Adrenal gland (tissue), 9 donors: ENCODE measurements at regions not wholly inside any gene's neighbourhood (a gene's known extent, or its start where the extent isn't known, plus 50 kb on each side); places are given as distances from the start of the nearest gene placed in this dataset.

Source experiments
- DNase-seq, 7 donors: peaks; one replicate each; pipeline ENCODE4 v3.0.0-alpha.2; 2019 to 2020
- H3K27ac ChIP-seq, 5 donors: fragments of 200-600 bp; sonication (generic) in 4 of 5; 1 replicate in 3 of 5; 2 replicates in 2 of 5; pipeline versions ENCODE4 v1.5.1 to v1.8.0; 2016 to 2020; ENCODE audit warnings: mild to moderate bottlenecking in 1 of 5
- H3K27me3 ChIP-seq: fragments of 200-600 bp; 2 replicates; pipeline ENCODE4 v1.8.0; 2021
- H3K36me3 ChIP-seq, 2 donors: fragments of 200-600 bp; replicated peaks in 1 of 2; 1 replicate in 1 of 2; 2 replicates in 1 of 2; pipeline versions ENCODE4 v1.5.1 to v1.8.0; 2018 to 2022
- H3K4me1 ChIP-seq, 2 donors: fragments of 200-600 bp; replicated peaks in 1 of 2; 1 replicate in 1 of 2; 2 replicates in 1 of 2; pipeline versions ENCODE4 v1.5.1 to v1.8.0; 2018 to 2021
- H3K4me3 ChIP-seq, 4 donors: fragments of 200-600 bp; sonication (generic) in 3 of 4; one replicate each; pipeline ENCODE4 v1.5.1; 2016 to 2018
- H3K9me3 ChIP-seq, 3 donors: fragments of 200-600 bp; sonication (generic) in 1 of 3; replicated peaks in 1 of 3; 1 replicate in 2 of 3; 2 replicates in 1 of 3; pipeline versions ENCODE4 v1.5.1 to v1.8.0; 2016 to 2021
- POLR2A ChIP-seq, 2 donors: fragments of 450-650 bp; IDR thresholded peaks; one replicate each; pipeline ENCODE4 v1.6.1; 2017; ENCODE audit warnings: antibody characterized with exemption in 2 of 2, mild to moderate bottlenecking in 2 of 2, moderate library complexity in 1 of 2
- WGBS, 4 donors: extraction: QIAGEN DNeasy Blood & Tissue Kit in 2 of 4; methylation state at CpG; one replicate each; pipeline versions ENCODE4 v1.1.5 to v1.1.7; 2013 to 2017; 5-methylcytosine and 5-hydroxymethylcytosine counted together
- intact Hi-C, 2 donors: fragments of 100-400 bp; cut with DNase I; formaldehyde crosslinking; loops; one replicate each; pipeline versions ENCODE4 v1.14.1 to v1.15.0; 2022 to 2023
- TF ChIP-seq, protein P1 (sequence below), 6 experiments: fragments of 450-650 bp in 4 of 6; fragments of 200-600 bp in 2 of 6; sonication (generic) in 1 of 6; IDR thresholded peaks; 1 replicate in 5 of 6; 2 replicates in 1 of 6; pipeline versions ENCODE4 v1.5.1 to v1.8.0; 2016 to 2021; ENCODE audit warnings: antibody characterized with exemption in 6 of 6, mild to moderate bottlenecking in 2 of 6, moderate library complexity in 1 of 6
- donor health status: healthy with polysubstance abuse.
- donor health status: Bipolar disorder and iron deficiency.
- donor health status: DM: yes; HTN: yes; CAD: no.
- donor health status: DM: no; HTN: no; CAD: no.
- donor health status: DM: no; HTN: no; CAD: no.

DNA sequence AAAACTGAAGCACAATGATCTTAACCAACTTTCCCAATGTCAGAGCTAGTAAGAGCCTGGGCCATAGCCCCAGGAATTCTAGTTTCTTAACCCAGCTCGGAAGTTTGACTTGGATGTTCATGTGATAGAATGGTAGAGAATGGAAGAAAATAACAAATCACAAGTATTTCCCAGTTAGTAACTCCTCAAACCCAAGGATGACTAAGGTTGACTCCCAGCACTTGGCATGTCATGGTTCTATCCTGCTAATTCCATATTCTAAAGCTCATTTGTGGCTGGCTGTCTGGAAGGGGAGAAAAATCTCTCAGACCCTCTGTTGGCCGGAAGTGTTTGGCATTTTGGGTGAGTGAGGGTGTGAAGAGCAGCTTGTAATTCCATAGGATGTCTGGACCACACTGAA is 248.7 kb downstream of the RFPL4B start:
- Histone ChIP-seq H3K36me3 (no peaks in the 10 kb centered on the region), H3K4me1 (no peaks in the 10 kb centered on the region), H3K4me3 (no peak overlapping the region), H3K27me3 (no peaks in the 10 kb centered on the region), H3K9me3 (no peaks in the 10 kb centered on the region), H3K27ac (no peak overlapping the region)
- intact Hi-C loops: no loop called here
- TF ChIP-seq, protein P1, sequence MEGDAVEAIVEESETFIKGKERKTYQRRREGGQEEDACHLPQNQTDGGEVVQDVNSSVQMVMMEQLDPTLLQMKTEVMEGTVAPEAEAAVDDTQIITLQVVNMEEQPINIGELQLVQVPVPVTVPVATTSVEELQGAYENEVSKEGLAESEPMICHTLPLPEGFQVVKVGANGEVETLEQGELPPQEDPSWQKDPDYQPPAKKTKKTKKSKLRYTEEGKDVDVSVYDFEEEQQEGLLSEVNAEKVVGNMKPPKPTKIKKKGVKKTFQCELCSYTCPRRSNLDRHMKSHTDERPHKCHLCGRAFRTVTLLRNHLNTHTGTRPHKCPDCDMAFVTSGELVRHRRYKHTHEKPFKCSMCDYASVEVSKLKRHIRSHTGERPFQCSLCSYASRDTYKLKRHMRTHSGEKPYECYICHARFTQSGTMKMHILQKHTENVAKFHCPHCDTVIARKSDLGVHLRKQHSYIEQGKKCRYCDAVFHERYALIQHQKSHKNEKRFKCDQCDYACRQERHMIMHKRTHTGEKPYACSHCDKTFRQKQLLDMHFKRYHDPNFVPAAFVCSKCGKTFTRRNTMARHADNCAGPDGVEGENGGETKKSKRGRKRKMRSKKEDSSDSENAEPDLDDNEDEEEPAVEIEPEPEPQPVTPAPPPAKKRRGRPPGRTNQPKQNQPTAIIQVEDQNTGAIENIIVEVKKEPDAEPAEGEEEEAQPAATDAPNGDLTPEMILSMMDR (IDR thresholded peaks at IDR 0.05): no peak
- TF ChIP-seq POLR2A (IDR thresholded peaks at IDR 0.05): no peak
- DNase-seq: no peak
- 63 to 77% (median 72%) methylated on average over 2 of the region's 2 CpGs for WGBS, 4 donors

DNA sequence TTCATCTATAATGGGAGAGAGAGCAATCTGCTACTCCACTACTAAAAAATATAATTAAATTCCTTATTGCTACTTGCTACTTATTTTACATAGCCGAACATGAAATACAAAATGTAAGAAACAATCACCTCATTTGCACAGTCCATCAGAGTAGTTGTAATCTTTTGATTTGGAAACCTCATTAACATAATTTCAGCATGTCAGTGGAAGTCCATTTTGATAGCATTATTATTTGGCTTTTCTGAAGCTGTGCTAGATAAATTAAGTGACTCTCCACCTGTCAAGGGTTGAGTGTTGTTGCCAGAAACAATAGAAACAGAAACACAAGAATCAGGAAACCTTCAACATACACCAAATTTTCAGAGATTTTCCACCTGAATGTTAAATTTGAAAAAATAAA is 250.0 kb downstream of the RFPL4B start:
- TF ChIP-seq POLR2A (IDR thresholded peaks at IDR 0.05): no peak
- TF ChIP-seq, protein P1 (IDR thresholded peaks at IDR 0.05): no peak
- Histone ChIP-seq H3K27me3 (no peaks in the 10 kb centered on the region), H3K4me1 (no peaks in the 10 kb centered on the region), H3K4me3 (no peak overlapping the region), H3K27ac (no peak overlapping the region), H3K36me3 (no peaks in the 10 kb centered on the region), H3K9me3 (no peaks in the 10 kb centered on the region)
- intact Hi-C loops: no loop called here
- no peak for DNase-seq
- 74 to 78% (median 76%) methylated on average over 1 of the region's 1 CpG for WGBS, 4 donors

- Histone ChIP-seq H3K9me3 (no peaks in the 10 kb centered on the region), H3K27ac (no peak overlapping the region), H3K27me3 (no peaks in the 10 kb centered on the region), H3K36me3 (no peaks in the 10 kb centered on the region), H3K4me3 (no peak overlapping the region), H3K4me1 (no peaks in the 10 kb centered on the region)
- intact Hi-C loops: no loop called here
- TF ChIP-seq POLR2A (IDR thresholded peaks at IDR 0.05): no peak
- TF ChIP-seq, protein P1 (IDR thresholded peaks at IDR 0.05): no peak
- 82 to 88% (median 85%) methylated on average over 3 of the region's 3 CpGs for WGBS, 4 donors
- DNase-seq: no peak
Observed at GRCh38 chr6:112600168-112600567, 253.0 kb downstream of the RFPL4B start.

DNA sequence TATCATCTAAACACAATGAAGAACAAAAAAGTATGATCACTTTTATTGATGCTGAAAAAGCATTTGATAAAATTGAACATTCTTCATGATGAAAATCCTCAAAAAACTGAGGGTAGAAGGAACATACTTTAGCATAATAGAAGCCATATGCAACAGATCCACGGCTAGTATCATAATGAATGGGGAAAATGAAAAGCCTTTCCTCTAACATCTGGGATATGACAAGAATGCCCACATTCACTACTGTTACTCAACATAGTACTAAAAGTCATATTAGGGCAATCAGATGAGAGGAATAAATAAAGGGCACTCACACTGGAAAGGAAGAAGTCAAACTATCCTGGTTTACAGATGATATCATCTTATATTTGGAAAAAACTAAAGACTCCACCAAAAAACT is 256.6 kb downstream of the RFPL4B start:
- Histone ChIP-seq H3K27me3 (no peaks in the 10 kb centered on the region), H3K27ac (no peak overlapping the region), H3K4me3 (no peak overlapping the region), H3K9me3 (no peaks in the 10 kb centered on the region), H3K4me1 (no peaks in the 10 kb centered on the region), H3K36me3 (no peaks in the 10 kb centered on the region)
- no peak for TF ChIP-seq POLR2A (IDR thresholded peaks at IDR 0.05)
- TF ChIP-seq, protein P1 (IDR thresholded peaks at IDR 0.05): no peak
- intact Hi-C loops: no loop called here
- WGBS, 4 donors: 77 to 85% (median 79%) methylated on average over 1 of the region's 1 CpG
- DNase-seq: no peak
